Psoas muscle (tissue), 7 donors: ENCODE measurements at regions not wholly inside any gene's neighbourhood (a gene's known extent, or its start where the extent isn't known, plus 50 kb on each side); places are given as distances from the start of the nearest gene placed in this dataset.

Experiments used
- ATAC-seq, 4 donors: fragments of 200-7000 bp; cut with Tn5 transposase; one replicate each; pipeline ENCODE4 v1.9.1; 2020; ENCODE audit warnings: moderate library complexity in 3 of 4, mild to moderate bottlenecking in 2 of 4
- DNase-seq, 2 donors: peaks; one replicate each; pipeline ENCODE4 v3.0.0-alpha.2; 2020
- H3K27ac ChIP-seq: fragments of 200-600 bp; one replicate; pipeline ENCODE4 v1.8.0; 2022
- H3K27me3 ChIP-seq, 3 donors: fragments of 200-600 bp in 1 of 3; one replicate each; pipeline versions ENCODE4 v1.6.1 to v1.8.0; 2013 to 2022; ENCODE audit warnings: low read length in 2 of 3, mild to moderate bottlenecking in 2 of 3, moderate library complexity in 1 of 3; ENCODE audit not compliant: insufficient read depth in 3 of 3
- H3K36me3 ChIP-seq, 2 donors: fragments of 200-600 bp in 1 of 2; one replicate each; pipeline versions ENCODE4 v1.6.1 to v1.8.0; 2013 to 2022; ENCODE audit warnings: low read depth in 1 of 2, mild to moderate bottlenecking in 1 of 2, moderate library complexity in 1 of 2; ENCODE audit not compliant: insufficient read depth in 1 of 2
- H3K4me1 ChIP-seq: fragments of 200-600 bp; one replicate; pipeline ENCODE4 v1.8.0; 2022
- H3K4me3 ChIP-seq: fragments of 200-600 bp; one replicate; pipeline ENCODE4 v1.8.0; 2022; ENCODE audit warnings: mild to moderate bottlenecking
- H3K9me3 ChIP-seq: fragments of 200-600 bp; one replicate; pipeline ENCODE4 v1.8.0; 2022
- CTCF ChIP-seq: fragments of 200-600 bp; IDR thresholded peaks from one replicate; pipeline ENCODE4 v1.8.0; 2022; ENCODE audit warnings: antibody characterized with exemption
- WGBS, 3 donors: extraction: QIAGEN DNeasy Blood & Tissue Kit; methylation state at CpG; one replicate each; pipeline versions ENCODE4 v1.1.6 to v1.1.7; 2013; 5-methylcytosine and 5-hydroxymethylcytosine counted together
- intact Hi-C, 2 donors: fragments of 100-400 bp; cut with DNase I; formaldehyde crosslinking; loops; one replicate each; pipeline versions ENCODE4 v1.11.0 to v1.14.2; 2022
- donor health status: healthy with polysubstance abuse.
- donor health status: DM: no; HTN: no; CAD: no; lungs with moderate emphysema.
- donor health status: Bipolar disorder and iron deficiency.
- donor health status: healthy.
- donor health status: DM: yes; HTN: yes; CAD: no.
- donor health status: DM: no; HTN: no; CAD: no.
- donor health status: DM: yes; HTN: yes; CAD: no.

GRCh38 chr2:64825831-64826491 lies 163.2 kb upstream of the SLC1A4 start:
- ATAC-seq = no peak
- intact Hi-C loops = no loop called here
- Histone ChIP-seq H3K27me3 (no peaks in the 10 kb centered on the region), H3K27ac (no peak overlapping the region), H3K9me3 (no peaks in the 10 kb centered on the region), H3K36me3 (no peaks in the 10 kb centered on the region), H3K4me3 (no peak overlapping the region), H3K4me1 (no peaks in the 10 kb centered on the region)
- no peak for TF ChIP-seq CTCF
- no peak for DNase-seq
- WGBS, 3 donors = 87 to 92% (median 89%) methylated on average over 4 of the region's 4 CpGs

- Histone ChIP-seq H3K36me3 (no peaks in the 10 kb centered on the region), H3K4me1 (peaks cover 7% of the 10 kb centered on the region), H3K4me3 (no peak overlapping the region), H3K27me3 (no peaks in the 10 kb centered on the region), H3K27ac (no peak overlapping the region), H3K9me3 (no peaks in the 10 kb centered on the region)
- ATAC-seq (peak; percentile 29 to 55 (median 42)), DNase-seq (no peak)
- no peak for TF ChIP-seq CTCF
- WGBS, 3 donors = 48 to 63% (median 58%) methylated on average over 2 of the region's 2 CpGs
- intact Hi-C loops = no loop called here
Observed at GRCh38 chr2:64826703-64827102, 162.5 kb upstream of the SLC1A4 start.

- intact Hi-C loops = no loop called here
- ATAC-seq (no peak), DNase-seq (no peak)
- no peak overlapping the region for H3K4me3 ChIP-seq
- no peaks in the 10 kb centered on the region for H3K36me3 ChIP-seq
- H3K27me3 ChIP-seq = no peaks in the 10 kb centered on the region
- no peaks in the 10 kb centered on the region for H3K9me3 ChIP-seq
- WGBS, 3 donors = 97 to 100% (median 97%) methylated on average over 1 of the region's 1 CpG
- H3K4me1 ChIP-seq = peaks cover 8% of the 10 kb centered on the region
- no peak overlapping the region for H3K27ac ChIP-seq
- no peak for TF ChIP-seq CTCF
Observed at GRCh38 chr2:64828261-64828660, 160.9 kb upstream of the SLC1A4 start.

GRCh38 chr2:64829525-64829924 lies 159.7 kb upstream of the SLC1A4 start:
- ATAC-seq = no peak
- Histone ChIP-seq H3K4me3 (no peak overlapping the region), H3K27ac (no peak overlapping the region), H3K36me3 (no peaks in the 10 kb centered on the region), H3K9me3 (no peaks in the 10 kb centered on the region), H3K4me1 (peaks cover 8% of the 10 kb centered on the region), H3K27me3 (no peaks in the 10 kb centered on the region)
- no peak for TF ChIP-seq CTCF
- DNase-seq = no peak
- intact Hi-C loops = no loop called here
- 92 to 94% (median 92%) methylated on average over 6 of the region's 6 CpGs for WGBS, 3 donors
